GM12891 (cell line): ENCODE measurements at regions not wholly inside any gene's neighbourhood (a gene's known extent, or its start where the extent isn't known, plus 50 kb on each side); places are given as distances from the start of the nearest gene placed in this dataset.

Experiments used
- DNase-seq: peaks from one replicate; pipeline ENCODE4 v3.0.0; 2011; ENCODE audit warnings: low spot score; ENCODE audit not compliant: insufficient read length
- FAIRE-seq: peaks from 2 replicates; lab custom pipeline; 2011; peaks lifted over from hg19 to GRCh38; lab: Jason Lieb, UNC
- PAX5 ChIP-seq: IDR thresholded peaks from 2 replicates; pipeline ENCODE4 v1.6.1; 2011; ENCODE audit warnings: low read length, moderate library complexity, mild to moderate bottlenecking; ENCODE audit not compliant: insufficient read depth, severe bottlenecking
- POLR2A ChIP-seq: IDR thresholded peaks from 2 replicates; pipeline ENCODE4 v1.6.1; 2011; ENCODE audit warnings: low read depth, low read length, control low read depth
- POLR2AphosphoS5 ChIP-seq: IDR thresholded peaks from 2 replicates; pipeline ENCODE4 v1.6.1; 2011; ENCODE audit warnings: low read depth, low read length, control low read depth
- POU2F2 ChIP-seq: IDR thresholded peaks from 2 replicates; pipeline ENCODE4 v1.6.1; 2011; ENCODE audit warnings: low read depth, mild to moderate bottlenecking, control low read depth, low read length, moderate library complexity
- SPI1 ChIP-seq: IDR thresholded peaks from 2 replicates; pipeline ENCODE4 v1.6.1; 2011; ENCODE audit warnings: low read depth, low read length, control low read depth
- TAF1 ChIP-seq: IDR thresholded peaks from 2 replicates; pipeline ENCODE4 v1.6.1; 2011; ENCODE audit warnings: low read depth, low read length, control low read depth

- no peak for FAIRE-seq
- no peak for DNase-seq
- TF ChIP-seq PAX5, result no peak
- no peak for TF ChIP-seq TAF1
- TF ChIP-seq POU2F2, result no peak
These were observed 164.2 kb downstream of the KLF6 start for GRCh38 chr10:3620818-3621217.

GRCh38 chr10:3619241-3619640 lies 165.8 kb downstream of the KLF6 start:
- TF ChIP-seq SPI1 (no peak), PAX5 (no peak), POLR2A (no peak), POLR2AphosphoS5 (no peak), POU2F2 (no peak), TAF1 (no peak)
- no peak for FAIRE-seq
- DNase-seq, result no peak

GRCh38 chr10:3616880-3617279 lies 168.1 kb downstream of the KLF6 start:
- DNase-seq (no peak), FAIRE-seq (no peak)
- no peak for TF ChIP-seq TAF1
- no peak for TF ChIP-seq POLR2A
- TF ChIP-seq POU2F2, result no peak
- no peak for TF ChIP-seq POLR2AphosphoS5
- TF ChIP-seq PAX5, result no peak
- no peak for TF ChIP-seq SPI1

GRCh38 chr10:3613318-3613717 lies 171.7 kb downstream of the KLF6 start:
- no peak for FAIRE-seq
- no peak for TF ChIP-seq POU2F2
- TF ChIP-seq POLR2AphosphoS5, result no peak
- no peak for TF ChIP-seq PAX5
- no peak for TF ChIP-seq TAF1
- TF ChIP-seq POLR2A, result no peak
- TF ChIP-seq SPI1, result no peak
- DNase-seq, result no peak

- FAIRE-seq, result no peak
These were observed 172.6 kb downstream of the KLF6 start for GRCh38 chr10:3612183-3613001.

GRCh38 chr10:3606309-3606708 lies 178.7 kb downstream of the KLF6 start:
- DNase-seq (no peak), FAIRE-seq (no peak)
- TF ChIP-seq POU2F2, result no peak
- TF ChIP-seq POLR2A, result no peak
- no peak for TF ChIP-seq PAX5
- no peak for TF ChIP-seq TAF1
- TF ChIP-seq SPI1, result no peak
- TF ChIP-seq POLR2AphosphoS5, result no peak

More at GRCh38 chr10:3612183-3613001, 172.6 kb downstream of the KLF6 start:
- no peak for DNase-seq
- TF ChIP-seq POU2F2, result no peak
- TF ChIP-seq SPI1, result no peak
- no peak for TF ChIP-seq POLR2AphosphoS5
- no peak for TF ChIP-seq POLR2A
- TF ChIP-seq PAX5, result no peak
- no peak for TF ChIP-seq TAF1

GRCh38 chr10:3605882-3606281 lies 179.1 kb downstream of the KLF6 start:
- no peak for TF ChIP-seq POU2F2
- TF ChIP-seq POLR2A, result no peak
- no peak for TF ChIP-seq SPI1
- no peak for TF ChIP-seq PAX5
- no peak for TF ChIP-seq POLR2AphosphoS5
- TF ChIP-seq TAF1, result no peak
- FAIRE-seq, result no peak
- DNase-seq, result no peak

- no peak for TF ChIP-seq POU2F2
- TF ChIP-seq POLR2A, result no peak
- TF ChIP-seq POLR2AphosphoS5, result no peak
- TF ChIP-seq PAX5, result no peak
- TF ChIP-seq SPI1, result no peak
- TF ChIP-seq TAF1, result no peak
These were observed 189.3 kb downstream of the KLF6 start for GRCh38 chr10:3595736-3596135.

GRCh38 chr10:3593611-3594010 lies 191.4 kb downstream of the KLF6 start:
- no peak for FAIRE-seq

More at GRCh38 chr10:3595736-3596135, 189.3 kb downstream of the KLF6 start:
- FAIRE-seq (no peak), DNase-seq (no peak)

More at GRCh38 chr10:3593611-3594010, 191.4 kb downstream of the KLF6 start:
- TF ChIP-seq SPI1 (no peak), POU2F2 (no peak), TAF1 (no peak), POLR2A (no peak), POLR2AphosphoS5 (no peak), PAX5 (no peak)
- no peak for DNase-seq
